ENCODE measurements at regions not wholly inside any gene's neighbourhood (a gene's known extent, or its start where the extent isn't known, plus 50 kb on each side); places are given as distances from the start of the nearest gene placed in this dataset.

DNA sequence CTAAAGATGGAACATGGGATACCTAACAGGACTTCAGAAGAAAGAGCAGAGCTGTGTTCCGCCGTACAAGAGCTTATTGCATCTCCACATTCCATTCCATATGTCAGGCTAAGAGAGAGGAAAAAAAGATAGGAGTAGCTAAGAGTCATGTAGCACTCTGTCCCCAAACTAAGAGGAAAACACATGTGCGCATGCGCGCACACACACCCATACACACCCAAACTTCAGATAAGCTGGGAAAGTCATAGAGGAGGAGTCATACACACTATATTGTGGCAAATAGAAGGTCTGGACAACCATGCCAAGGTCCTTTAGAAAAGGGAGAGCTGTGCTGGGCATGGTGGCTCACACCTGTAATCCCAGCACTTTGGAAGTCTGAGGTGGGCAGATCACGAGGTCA lies 132.4 kb downstream of the RAB11FIP2 start:
- H3K9me3 ChIP-seq (ENCODE audit: control insufficient read depth, low read length, poor library complexity, severe bottlenecking): no peaks in the 10 kb centered on the region
- ATAC-seq: no peak
- no peaks in the 10 kb centered on the region for H3K4me1 Mint-ChIP-seq
- no peaks in the 10 kb centered on the region for H3K36me3 Mint-ChIP-seq (ENCODE audit: low read depth)
- H3K27ac Mint-ChIP-seq: no peak overlapping the region
- peaks cover 58% of the 10 kb centered on the region for H3K27me3 Mint-ChIP-seq
- no peak for DNase-seq
- no peak overlapping the region for H3K4me3 Mint-ChIP-seq

DNA sequence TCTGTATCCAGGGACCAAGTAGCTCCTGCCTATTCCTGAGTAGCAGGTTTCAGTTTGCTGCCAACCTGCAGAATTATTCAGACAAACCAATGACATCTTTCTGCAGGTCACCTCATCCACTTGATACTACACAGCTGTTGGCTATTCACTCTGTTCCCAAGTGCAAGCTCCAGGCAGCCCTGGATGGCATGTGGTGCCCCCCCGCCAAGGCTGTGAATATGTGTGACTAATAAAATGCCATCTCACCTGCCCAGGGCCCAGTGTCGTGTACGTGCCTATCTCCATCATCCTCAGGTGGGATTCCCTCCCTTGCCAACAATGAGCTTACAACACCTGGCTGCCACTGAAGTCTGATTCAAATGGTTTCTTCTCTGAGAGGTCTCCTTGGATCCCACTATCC lies 125.8 kb downstream of the RAB11FIP2 start:
- Mint-ChIP-seq H3K4me3 (no peak overlapping the region), H3K4me1 (no peaks in the 10 kb centered on the region), H3K36me3 (ENCODE audit: low read depth) (no peaks in the 10 kb centered on the region), H3K27me3 (no peaks in the 10 kb centered on the region), H3K27ac (no peak overlapping the region)
- H3K9me3 ChIP-seq (ENCODE audit: control insufficient read depth, low read length, poor library complexity, severe bottlenecking): no peaks in the 10 kb centered on the region
- DNase-seq (no peak), ATAC-seq (no peak)

DNA sequence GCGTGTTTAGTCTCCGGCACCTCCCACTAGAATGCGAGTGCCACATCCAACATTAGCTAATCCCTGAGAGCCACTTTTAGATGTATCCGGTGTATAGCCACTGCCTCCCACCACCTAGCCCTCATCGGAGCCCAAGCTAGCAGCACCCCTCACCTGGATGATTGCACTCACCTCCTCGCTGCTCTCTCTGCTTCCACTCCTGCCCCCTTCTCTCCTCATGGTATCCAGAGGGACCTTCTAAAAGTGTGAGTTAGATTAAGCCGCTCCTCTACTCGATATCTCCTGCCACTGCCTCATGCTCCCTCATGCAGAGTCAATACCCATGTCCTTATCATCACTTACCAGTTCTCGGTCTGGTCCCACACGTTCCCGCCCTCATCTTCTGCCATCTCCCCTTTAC lies 125.3 kb downstream of the RAB11FIP2 start:
- no peak overlapping the region for H3K4me3 Mint-ChIP-seq
- H3K36me3 Mint-ChIP-seq (ENCODE audit: low read depth): no peaks in the 10 kb centered on the region
- H3K4me1 Mint-ChIP-seq: no peaks in the 10 kb centered on the region
- no peak overlapping the region for H3K27ac Mint-ChIP-seq
- no peaks in the 10 kb centered on the region for H3K9me3 ChIP-seq (ENCODE audit: control insufficient read depth, low read length, poor library complexity, severe bottlenecking)
- DNase-seq (no peak), ATAC-seq (no peak)
- no peaks in the 10 kb centered on the region for H3K27me3 Mint-ChIP-seq

DNA sequence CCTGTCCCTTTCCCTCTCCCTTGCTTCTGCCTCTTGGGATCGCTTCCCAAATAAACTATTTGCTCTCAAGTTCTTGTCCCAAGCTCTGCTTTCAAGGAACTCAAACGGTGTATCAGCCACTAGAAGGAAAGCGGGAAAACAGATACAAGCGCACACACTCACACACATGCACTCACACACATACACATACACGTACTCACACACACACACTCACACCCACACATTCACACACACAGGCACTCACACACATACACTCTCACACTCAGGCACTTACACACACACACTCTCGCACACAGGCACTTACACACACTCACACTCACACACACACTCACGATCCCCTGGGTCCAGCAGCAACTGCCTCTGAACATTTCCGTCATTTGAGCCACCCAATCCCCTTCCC lies 121.9 kb downstream of the RAB11FIP2 start:
- Mint-ChIP-seq H3K36me3 (ENCODE audit: low read depth) (no peaks in the 10 kb centered on the region), H3K27me3 (peaks cover 20% of the 10 kb centered on the region), H3K4me3 (no peak overlapping the region), H3K4me1 (no peaks in the 10 kb centered on the region), H3K27ac (no peak overlapping the region)
- ATAC-seq (no peak), DNase-seq (no peak)
- no peaks in the 10 kb centered on the region for H3K9me3 ChIP-seq (ENCODE audit: control insufficient read depth, low read length, poor library complexity, severe bottlenecking)

DNA sequence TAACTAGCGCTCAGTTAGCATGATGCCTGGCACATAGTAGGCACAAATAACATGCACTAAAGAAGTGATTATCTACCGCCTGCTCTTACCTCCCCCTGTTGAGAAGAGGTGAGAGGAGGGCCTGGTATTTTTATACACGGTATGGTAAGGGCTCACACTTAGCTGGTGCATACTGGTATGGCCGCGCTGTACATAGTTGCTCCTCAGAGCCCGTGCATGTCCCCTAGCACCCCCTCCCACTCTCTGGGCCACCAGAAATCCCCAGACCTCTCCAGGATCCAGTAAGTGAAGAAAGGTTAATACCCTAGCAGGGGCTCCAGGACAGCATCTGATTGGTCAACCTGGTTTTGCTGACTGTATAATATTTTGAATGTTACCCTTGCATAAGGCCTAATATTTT lies 121.4 kb downstream of the RAB11FIP2 start:
- Mint-ChIP-seq H3K27ac (no peak overlapping the region), H3K36me3 (ENCODE audit: low read depth) (no peaks in the 10 kb centered on the region), H3K4me1 (no peaks in the 10 kb centered on the region), H3K4me3 (no peak overlapping the region), H3K27me3 (peaks cover 20% of the 10 kb centered on the region)
- no peaks in the 10 kb centered on the region for H3K9me3 ChIP-seq (ENCODE audit: control insufficient read depth, low read length, poor library complexity, severe bottlenecking)
- DNase-seq (no peak), ATAC-seq (no peak)

DNA sequence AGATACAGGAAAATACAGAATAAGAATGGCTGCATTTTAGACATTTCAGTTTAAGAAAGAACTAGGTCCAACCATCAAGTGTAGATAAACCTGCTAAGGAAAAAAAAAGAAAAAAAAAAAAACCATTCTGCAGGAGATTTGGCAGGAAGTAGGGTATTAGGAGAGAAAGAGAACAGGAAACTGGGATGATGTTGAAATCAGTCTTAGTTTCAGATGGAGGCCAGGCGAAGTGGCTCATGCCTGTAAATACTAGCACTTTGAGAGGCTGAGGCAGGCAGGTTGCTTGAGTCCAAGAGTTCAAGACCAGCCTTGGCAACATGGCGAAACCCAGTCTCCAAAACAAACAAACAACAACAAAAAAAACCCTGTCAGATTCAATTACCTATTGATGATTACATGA lies 120.2 kb downstream of the RAB11FIP2 start:
- Mint-ChIP-seq H3K27ac (no peak overlapping the region), H3K27me3 (peaks cover 20% of the 10 kb centered on the region), H3K4me1 (no peaks in the 10 kb centered on the region), H3K4me3 (no peak overlapping the region), H3K36me3 (ENCODE audit: low read depth) (no peaks in the 10 kb centered on the region)
- H3K9me3 ChIP-seq (ENCODE audit: control insufficient read depth, low read length, poor library complexity, severe bottlenecking): no peaks in the 10 kb centered on the region
- ATAC-seq (no peak), DNase-seq (no peak)

DNA sequence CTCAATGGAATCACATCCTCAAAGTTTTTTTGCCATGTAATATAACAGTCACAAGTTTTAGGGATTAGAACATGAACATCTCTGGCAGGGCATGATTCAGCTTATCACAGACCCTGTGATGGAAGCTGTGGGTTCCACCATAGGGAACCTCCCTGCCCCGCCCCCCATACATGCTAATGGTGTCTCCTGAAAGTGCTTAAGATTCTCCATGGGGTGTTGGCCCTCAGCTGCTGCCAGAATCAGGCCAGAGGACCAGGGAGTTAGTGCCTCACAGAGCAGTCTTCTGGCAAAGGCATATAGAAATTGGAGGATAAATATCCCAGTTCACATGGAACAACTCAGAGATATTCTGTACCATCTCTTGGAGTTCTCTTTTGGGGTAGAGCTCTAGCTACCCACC lies 119.4 kb downstream of the RAB11FIP2 start:
- H3K9me3 ChIP-seq (ENCODE audit: control insufficient read depth, low read length, poor library complexity, severe bottlenecking): no peaks in the 10 kb centered on the region
- Mint-ChIP-seq H3K4me3 (no peak overlapping the region), H3K4me1 (no peaks in the 10 kb centered on the region), H3K36me3 (ENCODE audit: low read depth) (no peaks in the 10 kb centered on the region), H3K27me3 (peaks cover 20% of the 10 kb centered on the region), H3K27ac (no peak overlapping the region)
- ATAC-seq (no peak), DNase-seq (no peak)

DNA sequence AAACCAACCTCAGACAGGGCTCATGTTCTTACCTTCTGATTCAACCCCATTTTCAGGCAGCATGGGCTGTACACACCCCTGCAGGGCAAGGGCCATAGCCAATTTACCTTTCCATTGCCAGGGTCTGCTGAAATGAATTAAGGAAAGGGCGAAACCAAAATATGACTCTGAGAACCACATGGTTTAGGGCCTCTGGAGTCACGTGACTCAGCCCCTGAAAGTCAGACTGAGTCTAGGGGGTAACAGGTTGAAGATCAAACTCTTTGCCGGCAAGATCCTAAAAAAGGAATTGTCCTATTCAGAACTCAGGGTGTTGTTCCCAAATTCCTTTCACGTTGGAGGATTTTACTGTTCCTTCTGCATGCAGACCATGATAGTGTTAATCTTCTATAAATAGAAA lies 118.9 kb downstream of the RAB11FIP2 start:
- Mint-ChIP-seq H3K36me3 (ENCODE audit: low read depth) (no peaks in the 10 kb centered on the region), H3K27me3 (peaks cover 20% of the 10 kb centered on the region), H3K27ac (no peak overlapping the region), H3K4me1 (no peaks in the 10 kb centered on the region), H3K4me3 (no peak overlapping the region)
- H3K9me3 ChIP-seq (ENCODE audit: control insufficient read depth, low read length, poor library complexity, severe bottlenecking): no peaks in the 10 kb centered on the region
- no peak for ATAC-seq
- no peak for DNase-seq

DNA sequence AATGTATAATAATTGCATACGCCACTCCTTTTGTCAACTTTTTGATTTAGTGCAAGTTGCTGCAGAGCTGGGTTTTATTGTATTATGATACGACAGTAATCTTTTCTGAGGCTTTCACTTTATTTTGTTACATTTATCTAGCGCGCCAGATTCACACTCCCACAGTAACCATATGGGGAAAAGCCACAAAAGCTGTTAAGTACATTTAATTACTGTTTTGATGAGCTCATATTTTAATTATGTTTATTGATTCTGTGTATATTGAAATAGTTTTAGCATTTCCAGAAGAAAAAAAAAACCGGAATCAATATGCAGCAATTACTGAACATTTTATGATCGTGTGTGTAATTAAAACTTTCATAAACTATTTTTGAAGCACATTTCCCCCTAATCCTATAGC lies 118.5 kb downstream of the RAB11FIP2 start:
- ATAC-seq (no peak), DNase-seq (no peak)
- Mint-ChIP-seq H3K27me3 (peaks cover 20% of the 10 kb centered on the region), H3K4me1 (no peaks in the 10 kb centered on the region), H3K27ac (no peak overlapping the region), H3K4me3 (no peak overlapping the region), H3K36me3 (ENCODE audit: low read depth) (no peaks in the 10 kb centered on the region)
- no peaks in the 10 kb centered on the region for H3K9me3 ChIP-seq (ENCODE audit: control insufficient read depth, low read length, poor library complexity, severe bottlenecking)

DNA sequence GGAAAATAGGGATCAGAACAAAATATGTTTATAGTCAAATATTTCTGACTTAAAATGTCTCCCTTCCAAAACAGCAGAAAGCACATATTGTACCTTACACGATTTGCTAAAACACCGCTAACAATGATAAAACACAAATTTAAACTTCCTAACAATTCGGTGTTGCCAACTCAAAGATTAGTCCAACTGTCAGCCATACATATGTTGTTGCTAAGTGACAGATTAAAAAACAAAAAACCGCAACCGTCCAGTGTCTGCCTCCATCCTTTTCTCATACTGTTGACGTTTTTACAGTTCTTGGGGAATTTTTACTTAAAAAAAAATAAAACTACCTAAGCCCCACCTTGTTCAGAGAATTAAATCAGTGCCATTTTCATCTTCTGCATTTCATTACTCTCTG lies 118.0 kb downstream of the RAB11FIP2 start:
- Mint-ChIP-seq H3K27me3 (peaks cover 20% of the 10 kb centered on the region), H3K36me3 (ENCODE audit: low read depth) (no peaks in the 10 kb centered on the region), H3K27ac (no peak overlapping the region), H3K4me3 (no peak overlapping the region), H3K4me1 (no peaks in the 10 kb centered on the region)
- DNase-seq (no peak), ATAC-seq (no peak)
- H3K9me3 ChIP-seq (ENCODE audit: control insufficient read depth, low read length, poor library complexity, severe bottlenecking): no peaks in the 10 kb centered on the region

DNA sequence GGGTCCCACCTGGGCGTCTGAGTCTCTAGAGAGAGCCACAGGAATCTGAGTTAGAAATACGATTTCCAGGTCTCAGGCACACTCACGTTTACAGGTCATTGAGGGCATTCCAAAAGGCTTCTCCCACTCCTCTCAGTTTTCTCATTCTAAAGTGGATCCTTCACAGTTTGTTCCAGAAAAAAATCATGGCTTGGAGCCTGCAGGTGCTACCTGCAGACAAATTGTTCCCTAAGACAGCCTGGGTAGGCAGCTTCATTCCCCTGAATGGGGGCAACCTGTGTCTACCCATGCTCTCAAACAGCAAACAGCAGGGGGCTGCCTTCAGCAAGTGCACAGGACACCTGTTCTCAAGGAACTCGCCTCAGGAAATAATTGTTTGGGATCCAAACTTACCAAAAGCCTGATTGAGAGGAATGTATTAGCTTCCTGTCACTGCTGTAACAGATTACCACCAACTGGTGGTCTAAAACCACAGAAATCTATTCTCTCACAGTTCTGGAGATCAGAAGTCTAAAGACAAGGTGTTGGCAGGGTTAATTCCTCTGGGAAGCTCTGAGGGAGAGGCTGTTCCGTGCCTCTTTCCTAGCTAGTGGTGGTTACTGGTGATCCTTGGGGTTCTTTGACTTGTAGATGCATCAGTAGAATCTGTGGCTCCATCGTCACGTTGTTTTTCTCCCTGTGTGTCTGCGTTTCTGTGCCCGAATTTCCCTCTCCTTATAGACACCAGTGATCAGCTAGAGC lies 117.2 kb downstream of the RAB11FIP2 start:
- peaks cover 20% of the 10 kb centered on the region for H3K27me3 Mint-ChIP-seq
- H3K27ac Mint-ChIP-seq: no peak overlapping the region
- DNase-seq (no peak), ATAC-seq (no peak)
- H3K4me1 Mint-ChIP-seq: no peaks in the 10 kb centered on the region
- no peak overlapping the region for H3K4me3 Mint-ChIP-seq
- no peaks in the 10 kb centered on the region for H3K36me3 Mint-ChIP-seq (ENCODE audit: low read depth)
- no peaks in the 10 kb centered on the region for H3K9me3 ChIP-seq (ENCODE audit: control insufficient read depth, low read length, poor library complexity, severe bottlenecking)

DNA sequence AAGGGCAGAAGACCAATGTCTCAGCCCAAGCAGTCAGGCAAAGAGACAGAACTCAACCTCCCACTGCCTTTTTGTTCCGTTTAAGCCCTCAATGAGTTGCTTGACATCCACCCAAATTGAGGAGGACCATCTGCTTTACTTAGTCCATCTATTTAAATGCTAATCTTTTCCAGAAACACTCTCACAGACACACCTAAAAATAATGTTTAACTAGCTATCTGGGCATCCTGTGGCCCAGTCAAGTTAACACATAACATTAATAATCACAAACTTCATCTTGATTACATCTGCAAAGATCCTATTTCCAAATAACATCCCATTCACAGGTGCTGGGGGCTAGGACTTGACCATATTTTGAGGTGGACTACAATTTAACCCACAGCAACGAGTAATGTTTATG lies 115.7 kb downstream of the RAB11FIP2 start:
- H3K9me3 ChIP-seq (ENCODE audit: control insufficient read depth, low read length, poor library complexity, severe bottlenecking): no peaks in the 10 kb centered on the region
- ATAC-seq: no peak
- H3K36me3 Mint-ChIP-seq (ENCODE audit: low read depth): no peaks in the 10 kb centered on the region
- H3K4me3 Mint-ChIP-seq: no peak overlapping the region
- peaks cover 26% of the 10 kb centered on the region for H3K27me3 Mint-ChIP-seq
- DNase-seq: no peak
- H3K4me1 Mint-ChIP-seq: no peaks in the 10 kb centered on the region
- H3K27ac Mint-ChIP-seq: no peak overlapping the region

DNA sequence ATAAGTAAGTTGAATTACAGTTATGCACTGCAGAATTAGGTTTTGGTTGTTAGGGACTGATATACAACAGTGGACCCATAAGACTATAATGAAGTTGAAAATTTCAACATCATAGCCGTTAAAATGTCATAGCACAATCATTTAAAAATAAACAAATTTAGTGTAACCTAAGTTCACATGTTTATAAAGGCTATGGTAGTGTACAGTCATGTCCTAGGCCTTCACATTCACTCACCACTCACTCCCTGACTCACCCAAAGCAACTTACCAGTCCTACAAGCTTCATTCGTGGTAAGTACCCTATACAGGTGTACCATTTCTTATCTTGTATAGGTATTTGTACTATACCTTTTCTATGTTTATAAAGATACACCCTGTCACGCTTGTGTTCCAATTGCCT lies 113.7 kb downstream of the RAB11FIP2 start:
- Mint-ChIP-seq H3K27ac (no peak overlapping the region), H3K36me3 (ENCODE audit: low read depth) (no peaks in the 10 kb centered on the region), H3K27me3 (peaks cover 18% of the 10 kb centered on the region), H3K4me3 (no peak overlapping the region), H3K4me1 (no peaks in the 10 kb centered on the region)
- H3K9me3 ChIP-seq (ENCODE audit: control insufficient read depth, low read length, poor library complexity, severe bottlenecking): no peaks in the 10 kb centered on the region
- ATAC-seq (no peak), DNase-seq (no peak)

DNA sequence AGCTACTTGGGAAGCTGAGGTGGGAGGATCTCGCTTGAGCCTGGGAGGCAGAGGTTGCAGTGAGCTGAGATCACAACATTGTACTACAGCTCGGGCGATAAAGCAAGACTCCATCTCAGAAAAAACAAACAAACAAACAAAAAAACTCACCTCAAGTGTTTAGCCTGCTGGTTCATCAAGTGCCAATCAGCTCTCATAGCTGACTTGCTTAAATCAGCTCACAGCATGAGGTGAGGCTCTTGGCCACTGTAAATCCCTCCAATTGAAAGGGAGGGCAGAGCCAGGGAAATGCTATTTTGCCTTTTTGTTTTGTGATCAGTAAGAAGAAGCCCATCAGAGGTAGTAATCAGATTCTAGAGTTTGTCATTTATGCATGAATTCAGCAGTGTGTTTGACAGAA lies 112.3 kb downstream of the RAB11FIP2 start:
- Mint-ChIP-seq H3K27ac (no peak overlapping the region), H3K4me3 (no peak overlapping the region), H3K36me3 (ENCODE audit: low read depth) (no peaks in the 10 kb centered on the region), H3K4me1 (no peaks in the 10 kb centered on the region), H3K27me3 (peaks cover 8% of the 10 kb centered on the region)
- DNase-seq: no peak
- no peak for ATAC-seq
- H3K9me3 ChIP-seq (ENCODE audit: control insufficient read depth, low read length, poor library complexity, severe bottlenecking): no peaks in the 10 kb centered on the region

All from T-helper 17 cell (primary cell).